ENCODE measurements at regions not wholly inside any gene's neighbourhood (a gene's known extent, or its start where the extent isn't known, plus 50 kb on each side); places are given as distances from the start of the nearest gene placed in this dataset.
"Not testable (repeated sequence)": the region's sequence is repeated elsewhere in the genome, so short reads cannot be mapped to it uniquely, and the experiment has no call there.

DNA sequence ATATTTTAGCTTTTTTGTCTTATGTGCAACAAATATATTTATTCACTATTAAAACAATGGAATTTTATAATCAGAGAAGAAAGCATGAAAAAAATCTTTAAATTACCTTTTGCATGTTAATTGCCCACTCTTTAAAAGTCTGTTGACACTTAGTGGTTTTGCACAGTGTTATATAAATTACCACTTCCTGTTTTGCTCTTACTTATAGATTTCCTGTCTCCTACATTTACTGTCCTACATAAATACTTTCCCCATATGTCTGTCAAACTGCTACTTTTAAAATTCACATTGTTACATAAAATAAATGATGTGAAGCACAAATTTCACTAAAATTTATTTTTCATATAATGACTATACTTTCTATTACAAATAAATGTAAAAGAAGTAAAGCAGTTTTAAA lies 161.1 kb upstream of the NDST4 start:
- no peak for DNase-seq

DNA sequence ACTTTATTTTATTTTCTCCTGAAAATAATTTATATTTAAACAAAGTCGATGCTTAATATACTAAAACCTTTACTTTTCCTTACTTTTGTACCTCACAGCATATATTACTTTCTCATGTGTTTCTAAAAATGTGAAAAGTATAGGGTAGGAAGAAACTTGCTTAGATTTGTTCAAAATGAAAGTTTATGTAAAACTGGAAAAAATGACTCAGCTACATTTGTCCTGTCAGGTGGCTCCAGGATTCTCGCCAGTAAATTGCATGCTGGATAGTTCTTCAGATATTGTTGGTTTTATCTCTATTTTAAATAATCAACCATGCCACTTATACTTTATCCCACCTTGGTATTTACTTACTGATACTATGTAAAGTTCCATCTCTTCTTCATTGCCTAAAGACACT lies 159.2 kb upstream of the NDST4 start:
- no peak for DNase-seq

DNA sequence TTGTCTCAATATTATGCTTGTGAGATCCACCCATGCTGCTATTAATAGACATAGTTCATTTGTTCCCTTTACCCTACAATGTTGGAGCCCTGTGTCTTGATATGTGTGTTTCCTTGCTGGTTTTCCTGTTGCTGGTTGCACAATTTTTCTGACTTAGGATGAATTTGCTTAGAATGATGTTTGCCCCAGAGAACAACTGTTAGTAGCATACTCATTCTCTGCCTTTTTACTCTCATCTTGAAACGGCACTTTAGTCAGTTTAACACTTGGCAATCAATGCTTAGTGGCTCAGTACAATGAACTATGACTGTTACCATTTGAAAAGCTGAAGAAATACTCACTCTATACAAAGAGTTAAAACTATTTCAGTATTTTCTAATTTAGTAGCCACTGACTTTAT lies 158.8 kb upstream of the NDST4 start:
- no peak for DNase-seq

DNA sequence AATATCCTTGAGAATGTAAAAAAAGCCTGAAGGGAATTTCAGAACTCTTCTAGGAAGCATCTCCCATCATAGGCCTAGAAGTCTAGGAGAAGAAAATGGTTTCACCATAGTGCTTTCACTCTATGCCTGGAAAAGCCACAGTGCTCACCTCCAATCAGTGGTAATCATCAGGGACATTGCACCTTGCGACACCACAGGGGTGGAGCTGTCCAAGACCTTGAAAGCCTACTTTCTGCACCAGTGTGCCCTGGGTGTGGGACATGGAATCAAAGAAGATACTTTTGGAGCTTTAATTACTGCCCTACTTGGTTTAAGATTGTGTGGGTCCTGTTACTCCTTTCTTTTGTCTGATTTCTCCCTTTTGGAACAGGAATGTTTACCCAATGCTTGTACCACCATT lies 146.8 kb upstream of the NDST4 start:
- DNase-seq: no peak

DNA sequence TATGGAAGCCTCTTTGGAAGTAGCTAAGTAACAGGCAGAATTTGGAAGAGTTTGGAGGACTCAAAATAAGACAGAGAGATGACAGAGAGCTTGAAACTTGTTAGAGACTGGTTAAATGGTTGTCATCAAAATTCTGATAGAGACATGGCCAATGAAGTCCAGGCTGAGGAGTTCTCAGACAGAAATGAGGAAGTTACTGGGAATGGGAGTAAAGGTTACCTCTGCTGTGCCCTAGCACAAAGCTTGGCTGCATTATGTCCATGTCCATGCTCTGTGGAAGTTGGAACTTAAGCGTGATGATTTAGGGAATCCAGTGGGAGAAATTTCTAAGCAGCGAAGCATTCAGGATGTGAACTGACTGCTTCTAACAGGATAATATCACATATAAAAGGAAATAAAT lies 146.2 kb upstream of the NDST4 start:
- DNase-seq: no peak

DNA sequence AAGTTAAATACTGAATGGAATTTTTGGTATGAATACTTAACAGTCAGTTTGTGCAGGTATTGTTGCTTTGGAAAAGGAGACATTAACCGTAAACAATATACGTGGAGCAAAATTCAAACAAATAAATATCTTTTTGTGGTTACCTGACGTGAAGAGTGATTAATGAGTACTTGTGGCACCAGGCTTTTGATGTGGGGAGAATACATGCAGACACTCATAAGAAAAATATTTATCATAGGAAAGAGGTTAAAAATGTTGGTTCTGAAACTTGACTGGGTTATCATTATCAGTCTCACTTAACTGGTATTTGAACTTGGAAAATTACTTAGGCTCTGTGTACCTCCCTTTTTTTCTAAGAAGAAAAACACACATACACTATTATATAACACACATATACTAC lies 136.4 kb upstream of the NDST4 start:
- DNase-seq: no peak

DNA sequence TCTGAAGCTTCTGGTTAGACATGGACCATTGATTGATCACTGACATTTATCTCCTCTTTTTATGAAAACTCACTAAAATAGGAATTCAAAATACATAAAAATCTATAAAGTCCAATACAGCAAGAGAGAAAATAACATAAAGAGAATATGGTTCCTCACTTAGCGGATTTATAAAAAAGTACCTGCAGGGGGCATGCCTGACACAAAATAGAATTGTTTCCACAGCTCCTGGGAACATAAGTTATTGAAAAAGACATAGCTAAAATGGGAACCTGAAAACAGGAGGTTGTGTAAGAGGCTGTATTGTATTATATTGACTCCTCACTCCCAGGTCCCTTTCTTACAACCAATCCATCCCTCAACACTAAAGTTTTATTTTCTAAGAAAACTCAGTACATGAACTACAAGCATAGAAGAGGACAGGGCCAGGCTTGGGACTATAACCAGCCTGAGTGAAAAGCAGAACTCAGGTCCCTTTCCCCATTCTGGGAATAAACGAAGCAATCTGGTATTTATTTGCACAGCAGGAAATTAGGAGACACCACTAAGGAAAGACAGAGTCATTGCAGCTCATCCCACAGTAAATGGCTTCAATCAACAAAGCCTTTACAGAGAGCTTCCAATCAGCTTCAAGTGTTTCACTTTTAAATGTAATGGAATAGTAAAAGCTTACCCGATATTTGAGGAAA lies 121.1 kb upstream of the NDST4 start:
- DNase-seq: no peak

DNA sequence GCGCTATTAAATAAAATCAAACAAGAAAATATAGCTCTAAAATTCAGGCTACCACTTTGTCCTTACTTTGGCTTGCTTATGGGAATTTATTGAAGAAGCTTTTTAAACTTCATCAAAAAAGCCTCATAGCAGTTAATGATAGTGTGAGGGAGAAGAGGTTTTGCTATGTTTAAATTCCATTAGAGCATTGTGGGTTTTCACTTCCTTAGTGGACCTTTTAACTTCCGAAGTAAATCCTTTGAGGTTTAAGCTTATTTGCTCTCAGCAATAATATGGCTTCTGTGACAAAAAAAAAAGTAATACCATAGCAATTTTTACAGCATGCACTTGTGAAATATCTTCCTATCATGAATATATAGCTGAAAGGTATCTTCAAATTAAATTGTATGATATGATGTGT lies 120.2 kb upstream of the NDST4 start:
- no peak for DNase-seq

DNA sequence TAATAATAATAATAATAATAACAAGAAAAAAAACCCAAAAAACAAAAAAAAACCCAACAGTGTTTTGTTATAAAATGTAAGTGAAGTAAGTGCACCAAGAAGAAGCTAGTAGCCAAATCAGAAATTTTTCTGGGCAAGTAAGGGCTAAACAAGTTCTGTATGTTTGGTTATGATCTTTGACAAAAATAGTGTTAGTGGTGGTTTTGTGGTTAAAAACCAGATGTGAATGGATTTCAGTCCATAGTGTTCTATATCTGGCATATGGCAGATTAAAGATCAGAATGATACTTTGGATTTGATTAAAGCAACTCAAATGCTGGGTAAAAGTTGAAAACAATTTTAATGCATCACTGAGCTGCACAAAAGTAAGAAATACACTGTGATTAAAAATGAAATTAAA lies 116.5 kb upstream of the NDST4 start:
- DNase-seq: no peak

DNA sequence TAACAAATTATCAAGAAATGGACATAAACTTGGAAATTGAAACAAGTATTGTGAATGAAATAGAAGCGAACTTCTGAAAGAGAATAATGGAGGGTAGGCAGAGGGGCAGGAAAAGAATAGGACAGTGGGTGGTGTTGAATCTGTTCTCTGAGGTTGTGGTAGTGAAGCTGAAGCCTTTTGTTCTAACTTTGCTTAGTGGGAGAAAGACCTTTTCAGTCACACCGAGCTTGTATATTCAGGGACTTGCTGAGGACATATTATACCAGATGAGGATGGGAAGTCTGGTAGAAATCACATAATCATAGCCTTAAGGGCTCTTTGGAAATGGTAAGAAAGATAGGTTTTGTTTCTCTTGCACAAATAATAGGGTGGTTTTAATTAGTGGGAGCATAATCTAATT lies 115.4 kb upstream of the NDST4 start:
- no peak for DNase-seq

DNA sequence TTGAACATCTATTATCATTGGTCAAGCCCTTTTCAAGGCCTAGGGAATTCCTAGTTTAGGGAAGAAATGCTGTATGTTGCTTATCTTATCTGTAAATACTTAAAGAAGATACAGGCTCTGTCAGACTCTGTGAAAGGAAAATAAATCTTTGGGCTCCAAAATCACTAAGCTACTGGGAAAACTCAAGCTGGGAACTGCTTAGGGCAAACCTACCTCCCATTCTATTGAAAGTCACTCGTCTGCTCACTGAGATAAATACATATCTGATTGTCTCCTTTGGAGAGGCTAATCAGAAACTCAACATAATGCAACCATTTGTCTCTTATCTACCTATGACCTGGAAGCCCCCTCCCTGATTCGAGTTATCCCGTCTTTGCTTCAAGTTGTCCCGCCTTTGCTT lies 108.6 kb upstream of the NDST4 start:
- DNase-seq: no peak

DNA sequence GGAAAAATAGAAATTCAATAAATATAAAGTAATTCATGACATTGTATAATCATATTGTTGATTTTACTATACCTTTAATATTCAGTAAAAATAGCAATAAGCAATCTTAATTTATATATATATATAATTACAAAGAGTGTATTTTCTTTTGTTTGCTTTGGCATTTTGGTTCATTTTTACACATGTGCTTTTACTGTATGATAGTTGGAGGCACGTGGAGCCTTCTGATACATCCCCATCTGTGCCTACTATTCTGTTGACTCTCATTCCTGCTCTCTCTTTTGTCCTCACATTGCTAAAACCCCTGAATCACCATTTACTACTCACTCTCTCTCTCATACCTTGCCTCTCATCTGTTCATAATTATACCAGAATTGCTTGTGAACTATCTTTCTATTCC lies 106.4 kb upstream of the NDST4 start:
- no peak for DNase-seq

DNA sequence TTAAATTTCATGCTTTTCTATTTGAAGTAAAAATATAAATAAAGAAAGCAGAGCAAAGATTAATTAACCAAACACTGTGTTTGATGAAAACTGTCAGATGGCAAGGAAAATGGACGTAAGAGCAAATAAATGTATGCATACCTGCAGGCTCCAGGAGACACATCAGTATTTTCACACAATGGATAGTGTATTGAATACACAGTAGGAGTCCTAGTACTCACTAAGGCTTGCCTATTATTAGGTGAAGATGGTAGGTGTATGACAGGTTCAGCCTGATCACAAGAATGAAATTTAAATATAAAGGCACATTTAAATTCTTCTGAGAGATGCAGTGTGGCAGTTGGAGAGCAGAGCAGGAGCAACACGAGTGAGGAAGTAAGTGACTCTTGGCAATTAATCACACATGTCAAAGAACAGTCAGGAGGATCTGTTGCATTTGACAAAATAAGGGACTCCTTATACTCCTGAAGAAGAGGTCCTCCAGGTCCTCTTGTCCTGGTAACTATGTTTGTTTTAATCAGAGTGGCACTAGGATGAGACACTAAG lies 106.0 kb upstream of the NDST4 start:
- no peak for DNase-seq

DNA sequence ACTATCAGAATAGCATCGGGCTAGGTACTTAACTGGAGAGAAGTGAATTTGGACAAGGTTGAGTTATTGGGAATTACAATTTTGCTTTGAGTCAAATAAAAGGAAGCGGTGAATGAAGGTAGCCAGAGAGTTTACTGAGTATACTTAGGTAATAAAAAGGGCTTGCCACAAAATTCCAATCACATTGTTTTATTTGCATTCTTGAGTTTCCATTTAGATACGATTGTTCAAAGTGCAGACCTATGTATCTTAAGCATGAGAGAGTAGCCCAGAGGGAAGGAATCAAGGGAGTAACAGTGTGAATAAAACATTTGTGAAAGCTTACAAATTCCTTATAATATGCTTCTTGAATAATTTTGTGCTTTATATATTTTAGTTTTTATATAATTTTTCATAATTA lies 102.5 kb upstream of the NDST4 start:
- no peak for DNase-seq

DNA sequence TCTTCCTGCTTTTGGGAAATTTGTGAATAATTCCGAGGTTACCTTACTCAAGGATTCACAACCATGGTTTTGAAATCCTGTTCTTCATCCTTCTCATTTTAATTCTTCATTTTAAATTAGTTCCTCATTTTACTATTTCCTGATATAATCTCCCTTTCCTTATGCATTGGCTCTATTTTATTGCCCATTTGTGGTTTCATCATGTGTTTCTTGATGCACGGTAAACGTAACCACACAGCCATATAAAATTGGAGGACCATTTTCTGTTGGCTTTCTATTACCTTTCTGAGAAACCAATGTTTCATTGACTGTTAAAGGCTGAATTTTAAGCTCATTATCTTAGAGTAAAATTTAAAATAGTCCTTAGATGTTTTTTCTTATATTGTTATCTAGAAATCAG lies 100.3 kb upstream of the NDST4 start:
- no peak for DNase-seq

DNA sequence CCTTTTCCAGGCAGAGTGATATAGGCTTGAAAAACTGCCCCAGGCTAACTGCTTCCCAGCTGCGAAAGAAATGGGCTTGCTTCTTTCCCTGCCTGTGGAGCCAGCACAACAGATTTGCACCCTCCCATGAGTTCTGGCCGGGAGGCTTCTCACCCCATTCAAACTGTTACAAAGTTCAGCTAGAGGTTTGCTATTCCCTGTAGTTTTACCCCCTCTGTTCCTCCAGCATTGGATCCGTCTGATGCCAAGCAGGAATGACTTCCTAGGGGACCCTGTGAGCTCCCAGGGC lies 87.6 kb upstream of the NDST4 start:
- DNase-seq: no peak

DNA sequence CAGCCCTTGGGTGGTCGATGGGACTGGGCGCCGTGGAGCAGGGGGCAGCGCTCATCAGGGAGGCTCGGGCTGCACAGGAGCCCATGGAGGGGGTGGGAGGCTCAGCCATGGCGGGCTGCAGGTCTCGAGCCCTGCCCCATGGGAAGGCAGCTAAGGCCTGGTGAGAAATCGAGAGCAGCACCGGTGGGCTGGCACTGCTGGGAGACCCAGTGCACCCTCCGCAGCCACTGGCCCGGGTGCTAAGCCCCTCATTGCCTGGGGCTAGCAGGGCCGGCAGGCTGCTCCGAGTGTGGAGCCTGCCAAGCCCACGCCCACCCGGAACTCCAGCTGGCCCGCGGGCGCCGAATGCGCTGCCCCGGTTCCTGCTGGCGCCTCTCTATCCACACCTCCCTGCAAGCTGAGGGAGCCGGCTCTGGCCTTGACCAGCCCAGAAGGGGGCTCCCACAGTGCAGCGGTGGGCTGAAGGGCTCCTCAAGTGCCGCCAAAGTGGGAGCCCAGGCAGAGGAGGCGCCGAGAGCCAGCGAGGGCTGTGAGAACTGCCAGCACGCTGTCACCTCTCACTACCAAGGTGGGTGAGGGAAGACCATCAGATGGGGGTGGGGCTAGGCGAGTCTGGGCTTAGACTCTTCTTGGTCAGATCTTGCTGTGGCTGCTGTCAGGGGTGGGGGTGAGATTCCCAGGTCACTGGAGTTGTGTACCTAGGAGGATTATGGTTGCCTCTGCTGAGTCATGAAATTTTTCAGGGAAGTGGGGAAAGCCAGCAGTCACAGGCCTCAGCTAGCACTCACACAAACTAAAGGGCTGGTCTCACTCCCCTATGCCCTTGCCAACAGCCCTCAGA lies 87.0 kb upstream of the NDST4 start:
- not testable (repeated sequence) for DNase-seq

DNA sequence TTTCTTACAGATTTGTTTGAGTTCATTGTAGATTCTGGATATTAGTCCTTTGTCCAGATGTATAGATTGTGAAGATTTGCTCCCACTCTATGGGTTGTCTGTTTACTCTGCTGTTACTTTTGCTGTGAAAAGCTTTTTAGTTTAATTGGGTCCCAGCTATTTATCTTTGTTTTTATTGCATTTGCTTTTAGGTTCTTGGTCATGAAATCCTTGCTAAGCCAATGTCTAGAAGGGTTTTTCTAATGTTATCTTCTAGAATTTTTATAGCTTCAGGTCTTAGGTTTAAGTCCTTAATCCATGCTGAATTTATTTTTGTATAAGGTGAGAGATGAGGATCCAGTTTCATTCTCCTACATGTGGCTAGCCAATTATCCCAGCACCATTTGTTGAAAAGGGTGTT lies 81.2 kb upstream of the NDST4 start:
- DNase-seq: not testable (repeated sequence)

DNA sequence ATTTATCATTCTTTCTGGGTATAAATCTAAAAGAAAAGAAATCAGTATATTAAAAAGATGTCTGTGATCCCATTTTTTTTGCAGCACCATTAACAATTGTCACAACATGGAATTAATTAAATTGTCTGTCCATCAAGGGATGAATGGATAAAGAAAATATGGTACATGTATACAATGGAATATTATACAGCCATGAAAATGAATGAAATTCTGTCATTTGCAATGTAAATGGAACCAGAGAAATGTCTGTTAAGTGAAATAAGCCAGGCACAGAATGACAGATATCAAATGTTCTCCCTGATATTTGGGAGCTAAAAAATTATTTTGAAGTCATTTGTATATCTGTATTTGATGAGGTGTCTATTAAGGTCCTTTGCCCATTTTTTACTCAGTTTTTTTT lies 77.1 kb upstream of the NDST4 start:
- no peak for DNase-seq

DNA sequence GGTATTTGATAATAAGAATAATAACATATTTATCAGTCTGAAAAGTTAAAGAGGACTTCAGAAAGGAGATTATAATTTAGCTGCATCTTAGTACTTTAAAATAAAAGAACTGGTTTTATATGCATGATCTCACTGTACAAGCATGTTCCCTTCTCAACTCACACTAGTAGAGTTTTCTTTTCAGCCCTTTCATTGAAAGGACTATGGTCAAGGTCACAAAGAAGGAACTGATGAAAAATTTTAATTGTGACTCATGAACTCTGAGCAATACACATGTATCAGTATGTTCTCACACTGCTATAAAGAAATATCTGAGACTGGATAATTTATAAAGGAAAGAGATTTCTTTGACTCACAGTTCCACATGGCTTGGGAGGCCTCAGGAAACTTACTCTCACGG lies 73.7 kb upstream of the NDST4 start:
- DNase-seq: no peak

DNA sequence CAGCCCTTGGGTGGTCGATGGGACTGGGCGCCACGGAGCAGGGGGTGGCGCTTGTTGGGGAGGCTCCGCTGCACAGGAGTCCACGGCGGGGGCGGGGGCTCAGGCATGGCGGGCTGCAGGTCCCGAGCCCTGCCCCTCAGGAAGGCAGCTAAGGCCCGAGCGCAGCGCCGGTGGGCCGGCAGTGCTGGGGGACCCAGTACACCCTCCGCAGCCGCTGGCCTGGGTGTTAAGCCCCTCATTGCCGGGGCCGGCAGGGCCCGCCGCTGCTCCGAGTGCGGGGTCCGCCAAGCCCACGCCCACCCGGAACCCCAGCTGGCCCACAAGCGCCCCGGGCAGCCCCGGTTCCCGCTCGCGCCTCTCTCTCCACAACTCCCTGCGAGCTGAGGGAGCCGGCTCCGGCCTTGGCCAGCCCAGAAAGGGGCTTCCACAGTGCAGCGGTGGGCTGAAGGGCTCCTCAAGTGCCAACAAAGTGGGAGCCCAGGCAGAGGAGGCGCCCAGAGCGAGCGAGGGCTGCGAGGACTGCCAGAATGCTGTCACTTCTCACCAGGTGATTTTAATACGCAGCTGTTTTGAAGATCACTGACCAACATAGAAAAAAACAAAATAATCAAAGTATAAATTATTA lies 66.1 kb upstream of the NDST4 start:
- not testable (repeated sequence) for DNase-seq

DNA sequence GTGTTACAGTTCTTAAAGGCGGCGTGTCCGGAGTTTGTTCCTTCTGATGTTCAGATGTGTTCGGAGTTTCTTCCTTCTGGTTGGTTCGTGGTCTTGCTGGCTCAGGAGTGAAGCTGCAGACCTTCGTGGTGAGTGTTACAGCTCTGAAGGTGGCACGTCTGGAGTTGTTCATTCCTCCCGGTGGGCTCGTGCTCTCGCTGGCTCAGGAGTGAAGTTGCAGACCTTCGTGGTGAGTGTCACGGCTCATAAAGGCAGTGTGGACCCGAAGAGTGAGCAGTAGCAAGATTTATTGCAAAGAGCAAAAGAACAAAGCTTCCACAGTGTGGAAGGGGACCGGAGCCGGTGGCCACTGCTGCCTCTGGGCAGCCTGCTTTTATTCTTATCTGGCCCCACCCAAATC lies 65.3 kb upstream of the NDST4 start:
- not testable (repeated sequence) for DNase-seq

DNA sequence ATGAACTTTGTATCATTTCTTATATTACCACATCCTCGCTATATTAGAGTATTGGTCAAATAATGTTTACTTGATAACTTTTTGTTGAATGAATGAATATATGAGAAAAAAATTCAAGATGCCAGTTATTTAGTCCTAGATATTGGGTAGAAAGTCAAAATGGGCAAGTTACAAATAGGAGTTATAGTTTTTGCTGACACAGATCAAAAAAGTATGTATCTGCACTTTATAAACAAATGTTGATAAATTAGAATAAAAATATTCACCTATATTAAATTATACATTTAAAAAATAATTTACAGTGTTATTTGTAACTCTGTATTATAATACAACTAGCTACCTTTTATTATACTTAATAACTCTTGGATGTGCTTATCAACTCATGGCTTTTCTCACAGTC lies 57.8 kb upstream of the NDST4 start:
- DNase-seq: no peak

DNA sequence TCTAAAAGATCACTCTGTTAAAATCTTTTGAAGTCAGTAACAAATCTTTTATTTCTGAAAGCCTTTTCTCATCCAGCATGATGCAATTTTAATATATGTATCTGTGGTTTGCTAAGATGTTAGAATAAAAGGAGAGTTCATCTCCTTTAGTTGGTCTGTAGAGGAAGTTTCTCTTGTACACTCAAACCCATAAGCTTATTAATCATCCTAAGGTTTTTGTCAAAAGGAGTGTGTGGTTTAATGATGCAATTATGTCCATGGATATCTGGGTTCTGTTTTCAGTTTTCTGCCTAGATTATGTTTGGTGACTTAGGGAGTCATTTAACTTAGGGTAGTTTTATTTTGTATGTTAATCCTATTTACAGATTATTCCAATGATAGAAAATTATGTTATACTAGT lies 52.1 kb upstream of the NDST4 start:
- no peak for DNase-seq
